HEK293 (cell line): ENCODE measurements at regions not wholly inside any gene's neighbourhood (a gene's known extent, or its start where the extent isn't known, plus 50 kb on each side); places are given as distances from the start of the nearest gene placed in this dataset.

Experiments used
- CTCF ChIA-PET: fragments of 350-600 bp; formaldehyde crosslinking; extraction: SDS; loops from one replicate; lab custom pipeline; 2021; ENCODE audit warnings: antibody characterized with exemption; lab: Yijun Ruan, JAX
- POLR2A ChIA-PET: fragments of 300-600 bp; formaldehyde crosslinking; extraction: SDS; loops from one replicate; lab custom pipeline; 2020; ENCODE audit warnings: antibody characterized with exemption, inconsistent platforms; lab: Yijun Ruan, JAX
- H3K27ac ChIP-seq: fragments of 200-500 bp; sonication (Bioruptor generic); 2 replicates; pipeline ENCODE4 v1.5.1; 2014; ENCODE audit warnings: low read depth, low read length, control low read depth, inconsistent platforms; ENCODE audit errors: extremely low read depth
- H3K36me3 ChIP-seq, 2 experiments: fragments of 200-500 bp in 1 of 2; sonication (Bioruptor generic) in 1 of 2; 1 replicate in 1 of 2; 2 replicates in 1 of 2; pipeline ENCODE4 v1.5.1; 2014 to 2017; ENCODE audit warnings: inconsistent platforms in 2 of 2, low read length in 2 of 2; ENCODE audit not compliant: control insufficient read depth in 2 of 2, insufficient read depth in 1 of 2
- H3K4me1 ChIP-seq: fragments of 200-500 bp; sonication (Bioruptor generic); 2 replicates; pipeline ENCODE4 v1.5.1; 2014; ENCODE audit warnings: mild to moderate bottlenecking, low read length, inconsistent platforms; ENCODE audit not compliant: control insufficient read depth, insufficient read depth
- H3K4me3 ChIP-seq: 2 replicates; pipeline ENCODE4 v1.5.1; 2011; ENCODE audit warnings: low read depth, mild to moderate bottlenecking, control low read depth, low read length, moderate library complexity
- H3K9me3 ChIP-seq: fragments of 200-500 bp; sonication (Bioruptor generic); 2 replicates; pipeline ENCODE4 v1.5.1; 2014; ENCODE audit warnings: low read depth, low read length, inconsistent platforms; ENCODE audit not compliant: control insufficient read depth, insufficient read depth
- EGR2 ChIP-seq: fragments of 450-650 bp; formaldehyde crosslinking; IDR thresholded peaks from 2 replicates; pipeline ENCODE4 v1.5.1; 2016; ENCODE audit warnings: low read depth, missing biosample characterization, missing genetic modification characterization
- GLIS1 ChIP-seq: fragments of 450-650 bp; formaldehyde crosslinking; IDR thresholded peaks from 2 replicates; pipeline ENCODE4 v1.5.1; 2016; ENCODE audit warnings: missing biosample characterization, missing genetic modification characterization
- OVOL3 ChIP-seq: fragments of 450-650 bp; formaldehyde crosslinking; IDR thresholded peaks from 2 replicates; pipeline ENCODE4 v1.5.1; 2016; ENCODE audit warnings: missing biosample characterization, missing genetic modification characterization
- ZBTB48 ChIP-seq: fragments of 450-650 bp; formaldehyde crosslinking; IDR thresholded peaks from 2 replicates; pipeline ENCODE4 v1.5.1; 2016; ENCODE audit warnings: missing biosample characterization, missing genetic modification characterization
- ZBTB8A ChIP-seq: fragments of 450-650 bp; formaldehyde crosslinking; IDR thresholded peaks from 2 replicates; pipeline ENCODE4 v1.5.1; 2016; ENCODE audit warnings: missing biosample characterization, missing genetic modification characterization
- ZFHX2 ChIP-seq: fragments of 450-650 bp; formaldehyde crosslinking; conservative IDR thresholded peaks from 2 replicates; pipeline ENCODE4 v1.5.1; 2016; ENCODE audit warnings: missing biosample characterization, missing genetic modification characterization
- ZNF169 ChIP-seq: fragments of 450-650 bp; formaldehyde crosslinking; IDR thresholded peaks from 2 replicates; pipeline ENCODE4 v1.5.1; 2016; ENCODE audit warnings: missing biosample characterization, missing genetic modification characterization
- ZNF223 ChIP-seq: fragments of 450-650 bp; formaldehyde crosslinking; IDR thresholded peaks from 2 replicates; pipeline ENCODE4 v1.5.1; 2016; ENCODE audit warnings: missing biosample characterization, missing genetic modification characterization
- ZNF23 ChIP-seq: fragments of 450-650 bp; formaldehyde crosslinking; IDR thresholded peaks from 2 replicates; pipeline ENCODE4 v1.5.1; 2016; ENCODE audit warnings: missing biosample characterization, missing genetic modification characterization, borderline replicate concordance
- ZNF302 ChIP-seq: fragments of 450-650 bp; formaldehyde crosslinking; IDR thresholded peaks from 2 replicates; pipeline ENCODE4 v1.5.1; 2016; ENCODE audit warnings: missing biosample characterization, missing genetic modification characterization, low read depth
- ZNF366 ChIP-seq: fragments of 450-650 bp; formaldehyde crosslinking; conservative IDR thresholded peaks from 2 replicates; pipeline ENCODE4 v1.5.1; 2016; ENCODE audit warnings: missing biosample characterization, missing genetic modification characterization
- ZNF426 ChIP-seq: fragments of 450-650 bp; formaldehyde crosslinking; IDR thresholded peaks from 2 replicates; pipeline ENCODE4 v1.5.1; 2017; ENCODE audit warnings: missing biosample characterization, missing genetic modification characterization, mild to moderate bottlenecking, inconsistent platforms, moderate library complexity
- ZNF629 ChIP-seq: fragments of 450-650 bp; formaldehyde crosslinking; IDR thresholded peaks from 2 replicates; pipeline ENCODE4 v1.5.1; 2017; ENCODE audit warnings: missing biosample characterization, missing genetic modification characterization
- ZNF658 ChIP-seq: fragments of 450-650 bp; formaldehyde crosslinking; IDR thresholded peaks from 2 replicates; pipeline ENCODE4; 2016; ENCODE audit warnings: missing biosample characterization, missing genetic modification characterization
- ZNF677 ChIP-seq: fragments of 450-650 bp; IDR thresholded peaks from 2 replicates; pipeline ENCODE4 v1.5.0; 2018; ENCODE audit warnings: missing biosample characterization, mild to moderate bottlenecking, missing genetic modification characterization, moderate library complexity
- ZNF777 ChIP-seq: fragments of 450-650 bp; formaldehyde crosslinking; IDR thresholded peaks from 2 replicates; pipeline ENCODE4 v1.5.1; 2017; ENCODE audit warnings: missing biosample characterization, missing genetic modification characterization, borderline replicate concordance
- TF ChIP-seq, protein P1 (sequence below): fragments of 450-650 bp; formaldehyde crosslinking; IDR thresholded peaks from 2 replicates; pipeline ENCODE4 v1.5.1; 2017; ENCODE audit warnings: missing biosample characterization, missing genetic modification characterization
- TF ChIP-seq, protein P2 (sequence below): fragments of 450-650 bp; formaldehyde crosslinking; IDR thresholded peaks from 2 replicates; pipeline ENCODE4 v1.5.1; 2016; ENCODE audit warnings: missing biosample characterization, missing genetic modification characterization
- TF ChIP-seq, protein P3 (sequence below): fragments of 450-650 bp; formaldehyde crosslinking; IDR thresholded peaks from 2 replicates; pipeline ENCODE4 v1.5.1; 2016; ENCODE audit warnings: missing biosample characterization, missing genetic modification characterization
- TF ChIP-seq, protein P4 (sequence below): fragments of 450-650 bp; formaldehyde crosslinking; optimal IDR thresholded peaks from 2 replicates; pipeline ENCODE3; 2016; ENCODE audit warnings: missing biosample characterization, mild to moderate bottlenecking, missing genetic modification characterization
- TF ChIP-seq, protein P5 (sequence below): fragments of 450-650 bp; formaldehyde crosslinking; conservative IDR thresholded peaks from 2 replicates; pipeline ENCODE4 v1.5.1; 2016; ENCODE audit warnings: low read depth, missing biosample characterization, missing genetic modification characterization
- TF ChIP-seq, protein P6 (sequence below): fragments of 450-650 bp; formaldehyde crosslinking; IDR thresholded peaks from 2 replicates; pipeline ENCODE4 v1.5.1; 2016; ENCODE audit warnings: missing biosample characterization, missing genetic modification characterization

DNA sequence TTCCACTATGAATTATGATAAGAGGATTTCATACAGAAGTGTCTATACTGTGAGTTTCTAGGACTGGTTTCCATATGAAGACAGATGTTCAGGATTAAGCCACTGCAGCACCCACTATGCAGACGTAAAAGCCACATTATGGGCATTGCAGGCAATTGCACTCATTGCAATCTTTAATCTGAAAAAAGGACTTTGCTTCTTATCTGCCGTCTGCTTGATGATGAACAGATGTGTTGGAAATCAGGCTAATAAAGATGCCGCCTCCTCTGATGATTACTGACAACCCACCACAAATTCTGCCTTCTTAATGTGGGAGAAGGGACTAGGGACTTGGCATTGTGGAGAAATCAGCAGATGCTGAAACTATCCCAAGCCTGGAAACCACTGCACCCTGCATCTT, 276.9 kb downstream of the IRF8 start (continued):
- TF ChIP-seq ZNF169 (no peak), ZNF777 (no peak), ZNF677 (tag by site-specific recombination) (no peak), OVOL3 (no peak), ZNF23 (no peak), GLIS1 (tag by site-specific recombination) (no peak), ZNF426 (tag by site-specific recombination) (no peak)
- TF ChIP-seq, protein P1, sequence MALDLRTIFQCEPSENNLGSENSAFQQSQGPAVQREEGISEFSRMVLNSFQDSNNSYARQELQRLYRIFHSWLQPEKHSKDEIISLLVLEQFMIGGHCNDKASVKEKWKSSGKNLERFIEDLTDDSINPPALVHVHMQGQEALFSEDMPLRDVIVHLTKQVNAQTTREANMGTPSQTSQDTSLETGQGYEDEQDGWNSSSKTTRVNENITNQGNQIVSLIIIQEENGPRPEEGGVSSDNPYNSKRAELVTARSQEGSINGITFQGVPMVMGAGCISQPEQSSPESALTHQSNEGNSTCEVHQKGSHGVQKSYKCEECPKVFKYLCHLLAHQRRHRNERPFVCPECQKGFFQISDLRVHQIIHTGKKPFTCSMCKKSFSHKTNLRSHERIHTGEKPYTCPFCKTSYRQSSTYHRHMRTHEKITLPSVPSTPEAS, result no peak

DNA sequence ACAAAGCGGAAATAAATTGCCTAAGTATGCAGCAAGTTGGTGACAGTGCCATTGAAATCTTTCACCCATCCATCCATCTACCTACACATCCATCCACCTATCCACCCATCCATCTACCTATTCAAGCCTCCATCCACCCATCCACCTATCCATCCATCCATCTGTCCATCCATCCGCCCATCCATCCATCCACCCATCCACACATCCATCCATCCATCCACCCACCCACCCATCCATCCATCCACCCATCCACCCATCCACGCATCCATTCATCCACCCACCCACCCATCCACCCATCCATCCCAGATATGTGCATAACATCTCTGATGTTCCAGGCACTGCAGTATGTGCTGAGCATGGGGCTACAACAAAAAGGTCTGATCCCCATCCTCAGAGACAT, 277.5 kb downstream of the IRF8 start:
- Histone ChIP-seq H3K36me3 (no peaks in the 10 kb centered on the region), H3K9me3 (no peaks in the 10 kb centered on the region), H3K4me1 (no peaks in the 10 kb centered on the region), H3K27ac (no peak overlapping the region), H3K4me3 (no peak overlapping the region)
- POLR2A ChIA-PET, result no interaction called here
- CTCF ChIA-PET, result interaction anchor here (0.6 kb wide), 1 partner anchor 77 kb away, joined by 4 read pairs; no protein-coding TSS in a partner anchor
- peak; percentile 58; the same call in 1 of the 2 replicates for TF ChIP-seq ZNF366 (tag by site-specific recombination)
- TF ChIP-seq ZFHX2 (tag by site-specific recombination), result peak; percentile 24
- TF ChIP-seq EGR2 (tag by site-specific recombination), result peak; percentile 88
- no peak for TF ChIP-seq ZNF658 (tag by site-specific recombination)
- TF ChIP-seq, protein P2, sequence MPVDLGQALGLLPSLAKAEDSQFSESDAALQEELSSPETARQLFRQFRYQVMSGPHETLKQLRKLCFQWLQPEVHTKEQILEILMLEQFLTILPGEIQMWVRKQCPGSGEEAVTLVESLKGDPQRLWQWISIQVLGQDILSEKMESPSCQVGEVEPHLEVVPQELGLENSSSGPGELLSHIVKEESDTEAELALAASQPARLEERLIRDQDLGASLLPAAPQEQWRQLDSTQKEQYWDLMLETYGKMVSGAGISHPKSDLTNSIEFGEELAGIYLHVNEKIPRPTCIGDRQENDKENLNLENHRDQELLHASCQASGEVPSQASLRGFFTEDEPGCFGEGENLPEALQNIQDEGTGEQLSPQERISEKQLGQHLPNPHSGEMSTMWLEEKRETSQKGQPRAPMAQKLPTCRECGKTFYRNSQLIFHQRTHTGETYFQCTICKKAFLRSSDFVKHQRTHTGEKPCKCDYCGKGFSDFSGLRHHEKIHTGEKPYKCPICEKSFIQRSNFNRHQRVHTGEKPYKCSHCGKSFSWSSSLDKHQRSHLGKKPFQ, result no peak

DNA sequence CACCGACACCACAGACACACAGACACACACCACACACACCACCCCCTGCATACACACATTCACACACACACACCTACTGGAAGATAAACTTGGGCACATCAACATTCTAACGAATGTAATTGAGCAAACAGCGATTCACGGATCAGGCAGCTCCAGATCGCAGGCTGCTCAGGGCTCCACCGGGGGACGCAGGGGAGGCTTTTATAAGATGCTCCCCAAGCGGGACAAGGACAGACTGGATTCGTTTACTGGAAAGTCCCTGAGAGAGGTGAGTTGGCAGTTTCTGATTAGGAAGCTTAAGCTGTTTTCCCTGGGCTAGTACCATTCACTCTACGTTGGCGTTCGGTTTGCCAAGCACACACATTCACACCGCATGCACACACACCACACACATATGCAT, 281.3 kb downstream of the IRF8 start:
- Histone ChIP-seq H3K4me1 (no peaks in the 10 kb centered on the region), H3K4me3 (no peak overlapping the region), H3K9me3 (no peaks in the 10 kb centered on the region), H3K36me3 (no peaks in the 10 kb centered on the region), H3K27ac (no peak overlapping the region)
- POLR2A ChIA-PET, result no interaction called here
- CTCF ChIA-PET, result no interaction called here
- TF ChIP-seq, protein P3, sequence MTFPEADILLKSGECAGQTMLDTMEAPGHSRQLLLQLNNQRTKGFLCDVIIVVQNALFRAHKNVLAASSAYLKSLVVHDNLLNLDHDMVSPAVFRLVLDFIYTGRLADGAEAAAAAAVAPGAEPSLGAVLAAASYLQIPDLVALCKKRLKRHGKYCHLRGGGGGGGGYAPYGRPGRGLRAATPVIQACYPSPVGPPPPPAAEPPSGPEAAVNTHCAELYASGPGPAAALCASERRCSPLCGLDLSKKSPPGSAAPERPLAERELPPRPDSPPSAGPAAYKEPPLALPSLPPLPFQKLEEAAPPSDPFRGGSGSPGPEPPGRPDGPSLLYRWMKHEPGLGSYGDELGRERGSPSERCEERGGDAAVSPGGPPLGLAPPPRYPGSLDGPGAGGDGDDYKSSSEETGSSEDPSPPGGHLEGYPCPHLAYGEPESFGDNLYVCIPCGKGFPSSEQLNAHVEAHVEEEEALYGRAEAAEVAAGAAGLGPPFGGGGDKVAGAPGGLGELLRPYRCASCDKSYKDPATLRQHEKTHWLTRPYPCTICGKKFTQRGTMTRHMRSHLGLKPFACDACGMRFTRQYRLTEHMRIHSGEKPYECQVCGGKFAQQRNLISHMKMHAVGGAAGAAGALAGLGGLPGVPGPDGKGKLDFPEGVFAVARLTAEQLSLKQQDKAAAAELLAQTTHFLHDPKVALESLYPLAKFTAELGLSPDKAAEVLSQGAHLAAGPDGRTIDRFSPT (tag by site-specific recombination), result no peak
- no peak for TF ChIP-seq ZNF223 (tag by site-specific recombination)
- TF ChIP-seq, protein P4, sequence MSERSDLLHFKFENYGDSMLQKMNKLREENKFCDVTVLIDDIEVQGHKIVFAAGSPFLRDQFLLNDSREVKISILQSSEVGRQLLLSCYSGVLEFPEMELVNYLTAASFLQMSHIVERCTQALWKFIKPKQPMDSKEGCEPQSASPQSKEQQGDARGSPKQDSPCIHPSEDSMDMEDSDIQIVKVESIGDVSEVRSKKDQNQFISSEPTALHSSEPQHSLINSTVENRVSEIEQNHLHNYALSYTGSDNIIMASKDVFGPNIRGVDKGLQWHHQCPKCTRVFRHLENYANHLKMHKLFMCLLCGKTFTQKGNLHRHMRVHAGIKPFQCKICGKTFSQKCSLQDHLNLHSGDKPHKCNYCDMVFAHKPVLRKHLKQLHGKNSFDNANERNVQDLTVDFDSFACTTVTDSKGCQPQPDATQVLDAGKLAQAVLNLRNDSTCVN (tag by site-specific recombination), result no peak
- no peak for TF ChIP-seq ZBTB48 (tag by site-specific recombination)
- TF ChIP-seq, protein P5, sequence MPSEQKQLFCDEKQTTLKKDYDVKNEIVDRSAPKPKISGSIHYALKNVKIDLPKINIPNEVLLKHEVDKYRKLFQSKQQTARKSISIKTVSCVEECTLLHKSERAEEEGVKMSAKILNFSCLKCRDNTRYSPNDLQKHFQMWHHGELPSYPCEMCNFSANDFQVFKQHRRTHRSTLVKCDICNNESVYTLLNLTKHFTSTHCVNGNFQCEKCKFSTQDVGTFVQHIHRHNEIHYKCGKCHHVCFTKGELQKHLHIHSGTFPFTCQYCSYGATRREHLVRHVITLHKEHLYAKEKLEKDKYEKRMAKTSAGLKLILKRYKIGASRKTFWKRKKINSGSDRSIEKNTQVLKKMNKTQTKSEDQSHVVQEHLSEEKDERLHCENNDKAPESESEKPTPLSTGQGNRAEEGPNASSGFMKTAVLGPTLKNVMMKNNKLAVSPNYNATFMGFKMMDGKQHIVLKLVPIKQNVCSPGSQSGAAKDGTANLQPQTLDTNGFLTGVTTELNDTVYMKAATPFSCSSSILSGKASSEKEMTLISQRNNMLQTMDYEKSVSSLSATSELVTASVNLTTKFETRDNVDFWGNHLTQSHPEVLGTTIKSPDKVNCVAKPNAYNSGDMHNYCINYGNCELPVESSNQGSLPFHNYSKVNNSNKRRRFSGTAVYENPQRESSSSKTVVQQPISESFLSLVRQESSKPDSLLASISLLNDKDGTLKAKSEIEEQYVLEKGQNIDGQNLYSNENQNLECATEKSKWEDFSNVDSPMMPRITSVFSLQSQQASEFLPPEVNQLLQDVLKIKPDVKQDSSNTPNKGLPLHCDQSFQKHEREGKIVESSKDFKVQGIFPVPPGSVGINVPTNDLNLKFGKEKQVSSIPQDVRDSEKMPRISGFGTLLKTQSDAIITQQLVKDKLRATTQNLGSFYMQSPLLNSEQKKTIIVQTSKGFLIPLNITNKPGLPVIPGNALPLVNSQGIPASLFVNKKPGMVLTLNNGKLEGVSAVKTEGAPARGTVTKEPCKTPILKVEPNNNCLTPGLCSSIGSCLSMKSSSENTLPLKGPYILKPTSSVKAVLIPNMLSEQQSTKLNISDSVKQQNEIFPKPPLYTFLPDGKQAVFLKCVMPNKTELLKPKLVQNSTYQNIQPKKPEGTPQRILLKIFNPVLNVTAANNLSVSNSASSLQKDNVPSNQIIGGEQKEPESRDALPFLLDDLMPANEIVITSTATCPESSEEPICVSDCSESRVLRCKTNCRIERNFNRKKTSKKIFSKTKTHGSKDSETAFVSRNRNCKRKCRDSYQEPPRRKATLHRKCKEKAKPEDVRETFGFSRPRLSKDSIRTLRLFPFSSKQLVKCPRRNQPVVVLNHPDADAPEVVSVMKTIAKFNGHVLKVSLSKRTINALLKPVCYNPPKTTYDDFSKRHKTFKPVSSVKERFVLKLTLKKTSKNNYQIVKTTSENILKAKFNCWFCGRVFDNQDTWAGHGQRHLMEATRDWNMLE, result no peak
- no peak for TF ChIP-seq ZBTB8A (tag by site-specific recombination)
- no peak for TF ChIP-seq ZNF302 (tag by site-specific recombination)
- TF ChIP-seq, protein P6, sequence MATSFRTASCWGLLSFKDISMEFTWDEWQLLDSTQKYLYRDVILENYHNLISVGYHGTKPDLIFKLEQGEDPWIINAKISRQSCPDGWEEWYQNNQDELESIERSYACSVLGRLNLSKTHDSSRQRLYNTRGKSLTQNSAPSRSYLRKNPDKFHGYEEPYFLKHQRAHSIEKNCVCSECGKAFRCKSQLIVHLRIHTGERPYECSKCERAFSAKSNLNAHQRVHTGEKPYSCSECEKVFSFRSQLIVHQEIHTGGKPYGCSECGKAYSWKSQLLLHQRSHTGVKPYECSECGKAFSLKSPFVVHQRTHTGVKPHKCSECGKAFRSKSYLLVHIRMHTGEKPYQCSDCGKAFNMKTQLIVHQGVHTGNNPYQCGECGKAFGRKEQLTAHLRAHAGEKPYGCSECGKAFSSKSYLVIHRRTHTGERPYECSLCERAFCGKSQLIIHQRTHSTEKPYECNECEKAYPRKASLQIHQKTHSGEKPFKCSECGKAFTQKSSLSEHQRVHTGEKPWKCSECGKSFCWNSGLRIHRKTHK (tag by site-specific recombination), result no peak
- no peak for TF ChIP-seq ZNF426 (tag by site-specific recombination)
- TF ChIP-seq ZNF629 (tag by site-specific recombination), result no peak
